GM19023 (cell line): ENCODE measurements at regions not wholly inside any gene's neighbourhood (a gene's known extent, or its start where the extent isn't known, plus 50 kb on each side); places are given as distances from the start of the nearest gene placed in this dataset.

Experiments used
- ATAC-seq: cut with Tn5 transposase; IDR thresholded peaks from one replicate; pipeline ENCODE4 v1.9.1; 2021; ENCODE audit warnings: mild to moderate bottlenecking, moderate library complexity; ENCODE audit not compliant: unreplicated experiment

DNA sequence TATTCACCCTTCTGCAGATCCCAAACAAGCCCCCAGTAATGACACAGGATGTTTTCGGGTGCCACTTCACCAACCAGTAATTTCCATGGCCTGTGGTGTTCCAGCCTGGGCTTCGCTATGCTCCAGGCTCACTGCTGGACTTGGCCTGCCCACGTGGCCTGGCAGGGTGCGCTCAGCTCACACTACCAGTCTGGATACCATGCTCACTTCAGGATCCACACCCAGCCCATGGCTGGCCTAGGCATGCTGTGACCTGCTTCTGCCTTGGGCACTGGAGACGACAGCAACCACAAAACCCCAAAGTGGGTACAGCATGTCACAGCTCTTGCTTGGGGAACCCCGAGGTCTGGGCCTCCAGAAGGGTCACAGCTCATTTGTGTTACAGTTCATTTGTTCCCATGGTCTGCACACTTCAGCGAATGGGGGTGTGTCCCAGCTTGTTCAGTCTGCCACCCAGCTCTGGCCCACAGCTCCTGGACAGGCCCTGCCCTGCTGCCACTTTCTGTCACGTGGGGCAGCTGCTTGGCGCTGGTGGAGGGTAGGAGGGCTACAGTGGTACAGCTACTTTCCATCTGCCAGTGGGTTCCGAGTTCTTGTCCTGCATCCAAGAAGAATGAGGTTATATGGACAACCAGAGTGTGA lies 650.8 kb downstream of the MCTP2 start:
- ATAC-seq: no peak

DNA sequence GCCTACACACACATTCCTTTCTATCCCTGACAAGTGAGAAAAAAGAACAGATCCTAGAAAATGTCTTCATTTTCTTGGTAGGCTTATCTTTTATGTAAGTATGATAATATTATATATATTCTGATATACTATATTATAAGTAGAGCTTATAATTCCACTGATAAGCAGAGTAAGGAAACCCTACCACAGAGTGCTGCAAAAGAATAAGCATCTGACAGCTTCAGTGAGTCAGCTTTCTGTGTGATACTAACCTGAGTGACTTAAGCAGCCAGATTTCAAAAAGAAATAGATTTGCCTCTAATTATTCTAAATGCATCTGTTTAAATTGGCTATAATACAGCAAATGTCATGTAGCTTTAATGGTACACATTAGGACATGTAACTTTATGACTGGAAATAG lies 656.0 kb downstream of the MCTP2 start:
- no peak for ATAC-seq

DNA sequence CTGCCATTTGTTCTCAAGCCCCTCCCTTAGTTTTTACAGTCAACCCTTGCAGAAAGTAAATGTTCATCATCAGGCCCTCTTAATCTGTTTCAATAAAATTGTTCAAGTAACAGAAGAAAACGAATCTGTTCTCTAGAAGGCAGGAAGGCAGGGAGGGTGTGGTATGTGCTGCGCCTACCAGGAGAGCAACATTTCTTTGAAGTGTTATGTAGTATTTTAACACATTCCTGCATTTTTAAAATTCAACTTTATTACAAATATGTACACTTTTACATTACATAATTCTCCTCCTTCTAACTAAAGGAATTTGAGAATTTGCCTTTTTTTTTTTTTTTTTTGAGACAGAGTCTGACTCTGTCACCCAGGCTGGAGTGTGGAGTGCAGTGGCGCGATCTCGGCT lies 657.8 kb downstream of the MCTP2 start:
- ATAC-seq: no peak

DNA sequence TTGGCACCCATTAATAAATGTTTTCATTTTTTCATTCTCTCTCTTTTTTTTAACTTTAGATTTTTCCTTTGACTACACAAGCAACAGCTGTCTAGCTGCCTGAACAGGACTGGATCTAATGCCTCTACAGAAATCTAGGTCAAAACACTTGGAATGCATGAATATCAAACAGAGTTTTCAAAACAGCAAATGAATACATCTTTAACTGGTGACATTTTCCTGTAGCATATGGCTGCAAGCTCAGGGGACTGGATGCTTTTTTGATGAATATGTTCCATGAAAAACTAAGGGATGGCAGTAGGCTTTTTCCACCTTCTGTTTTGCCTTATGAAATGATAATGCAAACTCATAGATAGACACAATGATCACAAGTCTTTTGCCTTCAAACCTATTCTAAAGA lies 661.7 kb downstream of the MCTP2 start:
- no peak for ATAC-seq

DNA sequence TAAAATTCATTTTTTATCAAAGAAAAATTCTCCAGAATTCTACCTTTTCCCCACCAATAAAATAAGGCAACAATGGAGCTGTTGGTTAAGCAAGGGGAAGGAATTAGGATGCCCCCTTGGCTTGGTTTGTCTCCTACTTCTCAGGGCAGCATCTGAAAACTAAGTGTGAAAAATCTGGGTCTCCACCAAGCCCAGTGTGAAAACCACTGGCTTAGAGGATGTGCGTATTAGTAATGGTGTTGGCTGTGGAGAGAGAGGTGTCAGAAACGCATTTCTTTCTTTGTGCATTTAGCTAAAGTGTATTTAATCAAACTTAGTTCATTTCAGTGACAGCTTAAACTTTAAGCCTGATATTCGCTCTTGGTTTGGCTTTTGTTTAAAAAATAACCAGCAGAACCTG lies 662.7 kb downstream of the MCTP2 start:
- ATAC-seq: no peak

DNA sequence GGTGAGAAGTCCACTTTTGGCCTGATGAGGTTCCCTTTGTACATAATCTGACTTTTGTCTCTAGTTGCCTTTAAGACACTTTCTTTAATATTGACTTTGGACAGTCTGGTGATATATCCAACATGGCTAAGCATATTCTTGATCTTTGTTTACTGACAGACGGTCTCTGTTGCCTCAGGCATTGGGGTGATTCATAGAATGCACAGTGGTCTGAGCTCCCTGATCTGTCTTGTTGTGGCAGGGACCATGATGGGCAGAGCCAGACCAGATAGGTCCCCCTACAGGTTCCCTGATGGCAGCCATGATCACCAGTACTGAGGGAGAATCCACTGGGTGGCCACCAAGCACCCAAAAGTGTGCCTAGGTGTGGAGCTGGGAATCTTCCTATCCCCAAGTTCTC lies 678.1 kb downstream of the MCTP2 start:
- ATAC-seq: no peak

DNA sequence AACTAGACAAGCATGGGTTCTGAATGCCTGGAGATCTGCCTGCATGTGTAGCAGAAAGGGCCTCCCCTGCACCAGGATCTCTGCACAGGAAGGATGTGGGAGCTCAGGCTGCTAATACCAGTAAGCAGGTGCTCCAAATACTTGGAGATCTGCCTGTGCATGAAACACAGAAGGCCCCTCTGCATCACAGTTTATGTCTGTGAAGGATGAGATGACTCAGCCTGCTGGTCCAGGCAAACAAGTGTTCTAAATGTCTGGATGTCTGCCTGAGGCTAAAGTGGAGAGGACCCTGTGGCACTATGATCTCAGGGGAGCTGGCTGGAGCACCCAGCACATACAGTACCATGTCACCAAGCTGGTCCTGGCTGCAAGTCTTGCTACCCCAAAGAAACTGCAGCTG lies 678.8 kb downstream of the MCTP2 start:
- ATAC-seq: no peak

DNA sequence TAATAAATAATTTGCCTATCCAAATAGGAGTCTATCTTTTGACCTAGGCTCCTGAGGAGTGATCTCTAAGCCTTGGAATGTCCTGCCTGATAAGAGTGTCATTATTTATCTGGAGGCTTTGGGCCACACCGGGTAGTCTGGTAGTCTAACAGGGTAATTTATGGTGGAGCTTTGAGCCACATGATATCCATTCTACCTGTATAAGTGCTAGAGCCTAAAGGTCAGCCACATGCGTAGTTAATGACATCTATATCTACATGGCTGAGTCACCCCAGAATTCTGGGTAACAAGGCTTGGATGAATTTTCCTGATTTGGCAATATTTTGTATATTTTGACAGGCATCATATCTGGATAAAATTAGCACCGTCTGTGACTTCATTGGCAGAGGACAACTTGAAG lies 681.4 kb downstream of the MCTP2 start:
- no peak for ATAC-seq

DNA sequence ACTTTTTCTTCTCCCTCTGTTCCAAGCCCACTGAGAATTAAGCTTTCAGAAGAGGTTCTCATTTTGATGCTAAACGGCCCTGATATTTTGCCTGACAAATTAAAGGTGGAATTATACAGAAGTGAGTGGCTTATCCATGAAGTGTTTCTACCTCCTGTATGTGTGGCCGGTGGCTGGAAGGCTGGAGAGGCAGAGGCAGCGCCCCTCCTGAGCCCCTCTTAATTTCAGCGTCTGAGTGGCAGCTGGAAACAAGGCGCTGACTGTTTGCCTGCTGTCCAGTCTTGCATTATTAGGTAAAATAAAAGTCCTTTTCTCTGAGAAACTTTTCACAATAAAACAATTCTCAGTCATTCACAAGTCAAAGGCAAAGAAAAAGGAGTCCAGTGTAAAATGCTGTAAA lies 685.7 kb downstream of the MCTP2 start:
- no peak for ATAC-seq

DNA sequence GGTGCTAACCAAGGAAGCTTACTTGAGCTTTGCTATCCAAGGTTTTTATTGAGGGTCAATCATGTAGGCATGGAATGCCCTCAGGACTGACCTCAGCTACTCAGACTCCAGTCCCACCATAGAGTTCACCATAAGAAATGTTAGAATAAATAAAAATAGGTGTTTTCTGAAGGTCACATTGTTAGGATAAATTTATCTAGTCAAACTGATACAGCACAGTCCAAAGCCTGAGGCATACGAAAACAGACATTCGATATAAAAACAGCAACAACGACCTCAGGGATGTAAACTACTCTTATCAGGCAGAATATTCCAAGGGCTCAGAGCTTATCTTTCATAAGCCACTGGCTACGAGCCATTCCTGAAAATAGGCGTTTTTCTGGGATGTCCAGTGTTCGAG lies 690.6 kb downstream of the MCTP2 start:
- no peak for ATAC-seq

DNA sequence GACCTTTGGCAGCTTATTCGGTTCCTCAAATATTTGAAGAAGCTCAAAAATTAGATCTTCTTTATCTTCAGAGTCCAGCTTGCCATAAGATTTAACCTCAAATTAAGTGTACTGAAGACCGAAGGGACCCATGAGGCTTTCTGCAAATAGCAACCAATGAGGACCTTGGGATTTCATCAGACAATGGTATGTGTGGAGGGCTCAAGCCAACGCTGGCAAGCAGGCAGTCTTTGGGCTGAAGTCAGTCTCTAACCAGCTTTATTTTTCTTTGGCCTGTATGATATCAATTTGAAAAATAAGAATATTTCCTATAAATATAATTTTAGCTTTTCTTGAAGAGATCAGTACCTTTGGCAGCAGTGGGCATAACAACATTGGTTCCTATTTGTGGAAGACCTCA lies 692.7 kb downstream of the MCTP2 start:
- no peak for ATAC-seq

DNA sequence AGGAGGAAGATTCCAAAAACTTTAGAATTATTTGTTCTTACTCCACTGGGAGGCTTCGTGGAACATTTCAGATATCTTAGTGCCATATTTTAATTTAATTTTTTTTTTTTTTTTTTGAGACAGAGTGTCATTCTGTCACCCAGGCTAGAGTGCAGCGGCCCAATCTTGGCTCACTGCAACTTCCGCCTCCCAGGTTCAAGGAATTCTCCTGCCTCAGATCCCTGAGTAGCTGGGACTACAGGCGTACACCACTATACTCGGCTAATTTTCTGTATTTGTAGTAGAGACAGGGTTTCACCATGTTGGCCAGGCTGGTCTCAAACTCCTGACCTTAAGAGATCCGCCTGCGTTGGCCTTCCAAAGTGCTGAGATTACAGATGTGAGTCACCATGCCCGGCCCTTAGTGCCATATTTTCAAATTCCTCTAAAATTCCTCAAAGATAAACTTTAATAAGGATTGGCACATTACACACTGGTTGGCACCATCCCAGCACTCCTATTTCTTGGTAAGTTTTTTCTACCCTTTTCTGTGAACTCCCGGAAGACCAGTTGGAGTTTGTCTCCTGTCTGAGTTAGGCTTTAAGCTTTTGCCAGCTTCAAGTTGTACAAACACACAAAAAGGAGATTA lies 693.7 kb downstream of the MCTP2 start:
- no peak for ATAC-seq

DNA sequence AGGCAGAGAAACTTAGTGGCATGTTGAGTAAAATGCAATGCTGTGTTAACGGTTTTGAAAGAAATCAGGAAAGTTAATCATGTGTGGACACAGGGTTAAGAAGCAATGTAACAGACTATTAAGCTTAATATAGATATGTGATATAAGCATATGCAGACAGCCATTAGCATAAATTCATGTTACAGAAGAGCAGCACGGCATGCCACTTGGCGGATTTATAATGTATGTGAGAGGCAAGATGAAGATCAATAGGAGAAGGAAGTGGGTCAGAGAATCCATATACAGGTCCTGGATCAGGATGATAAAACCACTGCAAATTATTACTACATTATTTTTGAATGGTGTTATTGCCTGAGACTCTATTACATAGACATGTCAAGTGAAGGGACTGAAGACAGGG lies 694.3 kb downstream of the MCTP2 start:
- ATAC-seq: no peak

DNA sequence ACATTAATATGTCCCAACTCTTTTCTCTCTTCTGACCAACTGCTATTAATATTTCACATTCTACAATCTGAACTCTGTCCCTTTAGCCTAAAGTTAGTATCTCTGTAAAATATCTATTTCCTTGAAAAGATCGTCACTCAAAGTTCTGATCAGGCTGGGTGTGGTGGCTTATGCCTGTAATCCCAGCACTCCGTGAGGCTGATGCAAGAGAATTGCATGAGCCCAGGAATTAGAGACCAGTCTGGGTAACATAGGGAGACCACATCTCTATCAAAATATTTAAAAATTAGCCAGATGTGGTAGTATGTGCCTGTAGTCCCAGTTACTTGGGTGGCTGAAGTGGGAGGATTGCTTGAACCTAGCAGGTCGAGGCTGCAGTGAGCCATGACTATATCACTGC lies 695.6 kb downstream of the MCTP2 start:
- no peak for ATAC-seq

DNA sequence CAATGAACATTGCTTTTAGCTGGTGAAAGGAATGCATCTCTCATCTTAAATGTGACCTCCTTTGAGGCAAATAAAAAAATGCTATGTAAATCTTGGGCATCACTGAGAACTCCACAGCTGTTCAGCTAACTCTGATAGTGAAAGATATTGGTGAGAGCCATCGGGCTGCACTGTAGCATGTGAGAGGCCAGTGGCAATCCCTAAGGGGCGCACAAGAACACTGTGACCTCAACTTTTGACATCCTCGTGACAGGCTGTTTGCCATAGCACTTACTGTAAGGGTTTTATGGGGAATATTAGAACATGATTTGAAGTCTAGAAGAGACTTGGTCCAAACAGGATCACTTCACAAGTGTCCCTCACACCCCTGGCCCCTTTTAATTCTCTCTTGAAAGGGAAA lies 697.9 kb downstream of the MCTP2 start:
- no peak for ATAC-seq

DNA sequence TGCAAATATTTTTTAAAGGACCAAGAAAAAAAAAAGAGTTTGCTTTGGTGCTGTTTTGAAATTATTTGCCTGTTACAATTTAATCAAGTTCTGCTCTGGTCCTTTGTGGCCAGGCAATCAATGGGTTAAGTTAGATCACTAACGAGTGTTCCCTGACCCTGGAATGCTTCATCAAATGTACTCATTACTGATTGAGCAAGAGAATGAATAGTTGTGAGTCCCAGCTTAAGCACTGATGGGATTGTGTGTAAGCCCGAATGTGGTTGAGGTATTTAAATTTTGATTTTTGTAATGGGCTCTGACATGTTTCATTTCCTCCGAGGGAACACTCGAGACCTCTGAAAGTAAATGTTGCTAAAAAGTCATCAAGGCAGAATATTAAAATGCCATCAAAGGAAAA lies 699.1 kb downstream of the MCTP2 start:
- no peak for ATAC-seq

DNA sequence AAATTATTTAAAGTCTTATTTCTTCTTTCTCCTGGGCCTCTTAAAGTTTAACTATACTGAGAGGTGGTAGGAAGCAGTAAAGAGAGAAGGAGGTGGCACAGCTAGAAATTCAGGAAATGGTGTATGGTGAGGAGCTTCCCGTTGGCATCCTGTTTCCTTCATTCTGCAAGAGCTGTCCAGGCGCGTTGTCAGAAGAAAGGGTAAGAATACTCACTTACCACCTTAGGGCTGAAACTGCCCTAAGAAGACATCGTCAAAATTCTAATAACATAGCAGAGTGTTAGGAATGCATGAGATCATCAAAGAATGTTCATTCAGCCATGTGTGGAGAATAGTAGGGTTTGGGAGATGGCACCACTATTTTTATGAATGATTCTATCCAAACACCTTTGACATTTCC lies 699.6 kb downstream of the MCTP2 start:
- ATAC-seq: no peak

DNA sequence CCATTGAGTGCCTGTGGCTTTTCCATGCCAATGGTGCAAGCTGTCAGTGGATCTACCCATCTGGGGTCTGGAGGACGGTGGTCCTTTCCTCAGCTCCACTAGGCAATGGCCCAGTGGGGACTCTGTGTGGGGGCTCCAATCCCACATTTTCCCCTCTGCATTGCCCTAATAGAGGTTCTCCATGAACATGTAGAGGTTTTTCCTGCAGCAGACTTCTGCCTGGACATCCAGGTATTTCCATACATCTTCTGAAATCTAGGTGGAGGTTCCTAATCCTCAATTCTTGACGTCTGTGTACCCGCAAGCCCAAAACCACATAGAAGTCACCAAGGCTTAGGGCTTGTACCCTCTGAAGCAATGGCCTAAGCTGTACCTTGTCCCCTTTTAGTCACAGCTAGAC lies 703.1 kb downstream of the MCTP2 start:
- no peak for ATAC-seq

DNA sequence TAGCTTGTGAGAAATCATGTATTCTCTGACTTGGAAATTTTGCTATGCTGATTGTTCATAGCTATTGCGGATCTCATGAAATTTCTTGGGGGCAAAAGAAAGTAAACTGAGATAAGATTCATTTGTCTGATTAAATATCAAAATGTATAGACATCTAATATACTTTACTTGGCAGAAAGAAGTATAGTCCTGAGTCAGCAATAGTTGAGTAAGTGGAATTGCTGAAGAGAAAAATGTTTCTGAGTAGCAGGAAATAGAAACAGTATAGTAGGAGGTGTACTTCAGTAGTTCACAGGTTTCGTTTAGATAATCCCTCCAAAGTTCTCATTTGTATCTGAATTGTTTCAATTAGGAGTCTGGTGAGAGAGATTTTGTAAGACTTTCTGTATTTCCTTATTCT lies 705.9 kb downstream of the MCTP2 start:
- no peak for ATAC-seq

DNA sequence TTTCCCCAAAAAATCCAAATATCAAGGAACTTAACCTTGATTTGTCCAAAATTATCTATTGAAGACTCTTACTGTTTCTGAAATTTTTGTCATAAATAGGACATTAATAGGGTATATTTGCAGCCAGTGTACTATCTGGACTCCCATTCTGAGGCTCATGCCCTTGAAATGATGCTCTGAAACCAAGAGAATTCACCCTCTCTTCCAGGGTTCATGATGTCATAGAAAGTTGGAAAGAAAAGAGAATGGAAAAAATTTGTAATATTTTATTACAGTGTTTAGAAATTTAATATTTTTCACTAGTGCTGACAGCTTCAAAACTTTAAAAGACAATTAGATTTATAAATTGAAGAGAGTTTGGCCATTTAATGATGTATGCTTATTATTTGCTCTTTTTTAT lies 712.5 kb downstream of the MCTP2 start:
- no peak for ATAC-seq

DNA sequence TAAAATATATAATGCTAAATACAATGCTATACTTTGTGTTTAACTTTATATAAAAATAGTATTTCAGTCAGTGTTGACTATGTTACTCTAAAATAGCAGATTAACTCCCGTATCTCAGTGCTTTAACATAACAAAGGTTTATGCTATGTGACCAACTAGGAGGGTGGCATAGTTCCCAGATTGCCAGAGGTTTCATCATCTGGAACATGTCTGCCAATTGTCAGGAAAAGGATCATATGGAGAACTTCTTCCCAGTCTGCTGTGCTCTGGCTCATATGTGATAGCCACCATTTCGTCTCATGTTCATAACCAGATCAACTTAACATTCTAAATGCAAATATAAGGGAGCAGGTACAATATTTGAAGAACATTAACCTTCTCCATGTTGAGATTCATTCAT lies 720.2 kb downstream of the MCTP2 start:
- no peak for ATAC-seq

DNA sequence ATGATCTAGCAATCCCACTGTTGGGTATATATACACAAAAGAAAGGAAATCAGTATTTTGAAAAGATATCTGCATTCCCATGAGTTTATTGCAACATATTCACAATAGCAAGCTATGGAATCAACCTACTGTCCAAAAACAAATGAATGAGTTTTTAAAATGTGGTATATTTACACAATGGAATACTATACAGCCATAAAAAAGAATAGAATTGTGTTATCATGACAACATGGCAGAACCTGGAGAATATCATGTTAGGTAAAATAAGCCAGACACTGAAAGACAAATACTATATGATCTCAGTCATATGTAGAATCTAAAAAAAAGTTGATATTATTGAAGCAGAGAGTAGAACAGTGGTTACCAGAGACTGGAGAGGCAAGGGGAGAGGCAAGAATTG lies 732.6 kb downstream of the MCTP2 start:
- ATAC-seq: no peak

DNA sequence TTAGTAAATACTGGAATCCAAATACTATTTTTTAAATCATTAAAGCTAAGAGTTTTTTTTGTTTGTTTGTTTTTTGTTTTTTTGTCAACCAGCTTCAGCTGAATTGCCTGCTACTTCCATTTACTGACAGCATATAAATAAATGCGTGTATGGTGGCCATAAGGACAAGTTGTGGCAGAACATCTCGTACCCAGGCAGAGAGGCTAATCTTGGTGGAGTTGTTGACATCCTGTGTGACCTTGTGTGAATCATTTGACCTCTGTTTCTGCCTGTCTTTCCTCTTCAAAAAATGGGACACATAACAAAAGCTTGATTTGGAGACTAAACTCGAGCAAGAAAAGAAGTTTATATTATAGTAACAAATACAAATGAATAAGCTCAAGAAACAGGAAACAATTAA lies 734.2 kb downstream of the MCTP2 start:
- no peak for ATAC-seq
